GM21367 (cell line): ENCODE measurements at regions not wholly inside any gene's neighbourhood (a gene's known extent, or its start where the extent isn't known, plus 50 kb on each side); places are given as distances from the start of the nearest gene placed in this dataset.
"Not testable (repeated sequence)": the region's sequence is repeated elsewhere in the genome, so short reads cannot be mapped to it uniquely, and the experiment has no call there.

ENCODE experiments used
- ATAC-seq: cut with Tn5 transposase; IDR thresholded peaks from one replicate; pipeline ENCODE4 v1.9.1; 2021; ENCODE audit not compliant: unreplicated experiment

- ATAC-seq, result no peak
Observed at GRCh38 chr4:117661091-117662072, 372.9 kb upstream of the NDST3 start.

- ATAC-seq, result no peak
Observed at GRCh38 chr4:117664706-117665444, 369.4 kb upstream of the NDST3 start.

GRCh38 chr4:117676153-117676552, 358.1 kb upstream of the NDST3 start:
- ATAC-seq, result no peak

GRCh38 chr4:117678861-117679260, 355.4 kb upstream of the NDST3 start:
- ATAC-seq, result no peak

GRCh38 chr4:117691572-117692351, 342.5 kb upstream of the NDST3 start:
- ATAC-seq, result no peak

GRCh38 chr4:117692538-117692937, 341.7 kb upstream of the NDST3 start:
- ATAC-seq, result no peak

- ATAC-seq, result no peak
Observed at GRCh38 chr4:117699595-117699994, 334.7 kb upstream of the NDST3 start.

GRCh38 chr4:117700111-117700892, 334.0 kb upstream of the NDST3 start:
- ATAC-seq, result peak; percentile 73

- no peak for ATAC-seq
Observed at GRCh38 chr4:117702353-117702752, 331.9 kb upstream of the NDST3 start.

- no peak for ATAC-seq
Observed at GRCh38 chr4:117704721-117705120, 329.6 kb upstream of the NDST3 start.

- ATAC-seq, result no peak
Observed at GRCh38 chr4:117740736-117741135, 293.6 kb upstream of the NDST3 start.

- ATAC-seq, result not testable (repeated sequence)
Observed at GRCh38 chr4:117745379-117745778, 288.9 kb upstream of the NDST3 start.

- no peak for ATAC-seq
Observed at GRCh38 chr4:117755438-117755837, 278.8 kb upstream of the NDST3 start.

GRCh38 chr4:117768610-117769009, 265.7 kb upstream of the NDST3 start:
- no peak for ATAC-seq

- ATAC-seq, result no peak
Observed at GRCh38 chr4:117770269-117771102, 263.8 kb upstream of the NDST3 start.

- no peak for ATAC-seq
Observed at GRCh38 chr4:117771647-117772337, 262.5 kb upstream of the NDST3 start.

GRCh38 chr4:117773064-117773936, 261.0 kb upstream of the NDST3 start:
- ATAC-seq, result no peak

- no peak for ATAC-seq
Observed at GRCh38 chr4:117777721-117778120, 256.6 kb upstream of the NDST3 start.
